HPDE6-E6E7 (cell line): ENCODE measurements at regions not wholly inside any gene's neighbourhood (a gene's known extent, or its start where the extent isn't known, plus 50 kb on each side); places are given as distances from the start of the nearest gene placed in this dataset.
A peak's percentile ranks its signal among the peaks of the same experiment; 100 is the strongest.

Experiments used
- DNase-seq: peaks from one replicate; pipeline ENCODE4 v3.0.0; 2011; ENCODE audit warnings: missing footprints; ENCODE audit errors: extremely low spot score

GRCh38 chr9:89655990-89656657, 51.3 kb downstream of the GADD45G start:
- no peak for DNase-seq

GRCh38 chr9:89657295-89657694, 52.5 kb downstream of the GADD45G start:
- no peak for DNase-seq

GRCh38 chr9:89657765-89658164, 53.0 kb downstream of the GADD45G start:
- no peak for DNase-seq

- DNase-seq: no peak
Measured at GRCh38 chr9:89658401-89658800, 53.6 kb downstream of the GADD45G start.

GRCh38 chr9:89658931-89659330, 54.1 kb downstream of the GADD45G start:
- DNase-seq: no peak

GRCh38 chr9:89659473-89659872, 54.7 kb downstream of the GADD45G start:
- DNase-seq: no peak

GRCh38 chr9:89659891-89660685, 55.3 kb downstream of the GADD45G start:
- no peak for DNase-seq

- no peak for DNase-seq
Measured at GRCh38 chr9:89661391-89661949, 56.7 kb downstream of the GADD45G start.

GRCh38 chr9:89661956-89662717, 57.3 kb downstream of the GADD45G start:
- DNase-seq: peak; percentile 51

GRCh38 chr9:89662718-89663613, 58.2 kb downstream of the GADD45G start:
- no peak for DNase-seq

GRCh38 chr9:89663614-89663970, 58.8 kb downstream of the GADD45G start:
- no peak for DNase-seq

- no peak for DNase-seq
Measured at GRCh38 chr9:89664010-89664409, 59.2 kb downstream of the GADD45G start.

- DNase-seq: peak; percentile 7
Measured at GRCh38 chr9:89664896-89665329, 60.1 kb downstream of the GADD45G start.

- DNase-seq: no peak
Measured at GRCh38 chr9:89666364-89666763, 61.6 kb downstream of the GADD45G start.

- DNase-seq: no peak
Measured at GRCh38 chr9:89666950-89667349, 62.1 kb downstream of the GADD45G start.

- DNase-seq: no peak
Measured at GRCh38 chr9:89667726-89668125, 62.9 kb downstream of the GADD45G start.

- DNase-seq: no peak
Measured at GRCh38 chr9:89668216-89668865, 63.5 kb downstream of the GADD45G start.

GRCh38 chr9:89668866-89669246, 64.0 kb downstream of the GADD45G start:
- DNase-seq: no peak

- DNase-seq: no peak
Measured at GRCh38 chr9:89669361-89669842, 64.6 kb downstream of the GADD45G start.

GRCh38 chr9:89670114-89670513, 65.3 kb downstream of the GADD45G start:
- no peak for DNase-seq
